ENCODE measurements at regions not wholly inside any gene's neighbourhood (a gene's known extent, or its start where the extent isn't known, plus 50 kb on each side); places are given as distances from the start of the nearest gene placed in this dataset.
A peak's percentile ranks its signal among the peaks of the same experiment; 100 is the strongest.

DNA sequence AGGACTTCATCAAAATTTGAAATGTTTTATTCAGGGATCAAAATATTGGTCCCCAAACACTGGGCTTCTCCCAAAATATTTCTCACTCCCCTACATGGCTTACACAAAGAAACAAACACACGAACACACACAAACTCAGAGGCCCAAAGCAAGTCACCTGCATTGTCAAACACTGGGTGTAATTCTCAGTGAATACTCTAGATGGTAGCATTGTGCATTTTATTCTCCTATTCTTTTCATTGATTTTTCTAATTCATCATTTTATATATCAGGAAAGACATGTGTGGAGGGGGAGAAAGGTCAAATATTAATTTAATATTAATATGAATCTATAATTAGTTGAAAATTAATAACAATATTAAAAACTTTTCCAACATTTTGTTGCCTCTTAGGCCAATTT, 72.3 kb upstream of the TNMD start:
- TF ChIP-seq, protein P1, sequence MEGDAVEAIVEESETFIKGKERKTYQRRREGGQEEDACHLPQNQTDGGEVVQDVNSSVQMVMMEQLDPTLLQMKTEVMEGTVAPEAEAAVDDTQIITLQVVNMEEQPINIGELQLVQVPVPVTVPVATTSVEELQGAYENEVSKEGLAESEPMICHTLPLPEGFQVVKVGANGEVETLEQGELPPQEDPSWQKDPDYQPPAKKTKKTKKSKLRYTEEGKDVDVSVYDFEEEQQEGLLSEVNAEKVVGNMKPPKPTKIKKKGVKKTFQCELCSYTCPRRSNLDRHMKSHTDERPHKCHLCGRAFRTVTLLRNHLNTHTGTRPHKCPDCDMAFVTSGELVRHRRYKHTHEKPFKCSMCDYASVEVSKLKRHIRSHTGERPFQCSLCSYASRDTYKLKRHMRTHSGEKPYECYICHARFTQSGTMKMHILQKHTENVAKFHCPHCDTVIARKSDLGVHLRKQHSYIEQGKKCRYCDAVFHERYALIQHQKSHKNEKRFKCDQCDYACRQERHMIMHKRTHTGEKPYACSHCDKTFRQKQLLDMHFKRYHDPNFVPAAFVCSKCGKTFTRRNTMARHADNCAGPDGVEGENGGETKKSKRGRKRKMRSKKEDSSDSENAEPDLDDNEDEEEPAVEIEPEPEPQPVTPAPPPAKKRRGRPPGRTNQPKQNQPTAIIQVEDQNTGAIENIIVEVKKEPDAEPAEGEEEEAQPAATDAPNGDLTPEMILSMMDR (IDR thresholded peaks at IDR 0.05; ENCODE audit: low read depth, low read length, missing control alignments): peak; percentile 44
- no peak for DNase-seq (ENCODE audit: low read depth)

DNA sequence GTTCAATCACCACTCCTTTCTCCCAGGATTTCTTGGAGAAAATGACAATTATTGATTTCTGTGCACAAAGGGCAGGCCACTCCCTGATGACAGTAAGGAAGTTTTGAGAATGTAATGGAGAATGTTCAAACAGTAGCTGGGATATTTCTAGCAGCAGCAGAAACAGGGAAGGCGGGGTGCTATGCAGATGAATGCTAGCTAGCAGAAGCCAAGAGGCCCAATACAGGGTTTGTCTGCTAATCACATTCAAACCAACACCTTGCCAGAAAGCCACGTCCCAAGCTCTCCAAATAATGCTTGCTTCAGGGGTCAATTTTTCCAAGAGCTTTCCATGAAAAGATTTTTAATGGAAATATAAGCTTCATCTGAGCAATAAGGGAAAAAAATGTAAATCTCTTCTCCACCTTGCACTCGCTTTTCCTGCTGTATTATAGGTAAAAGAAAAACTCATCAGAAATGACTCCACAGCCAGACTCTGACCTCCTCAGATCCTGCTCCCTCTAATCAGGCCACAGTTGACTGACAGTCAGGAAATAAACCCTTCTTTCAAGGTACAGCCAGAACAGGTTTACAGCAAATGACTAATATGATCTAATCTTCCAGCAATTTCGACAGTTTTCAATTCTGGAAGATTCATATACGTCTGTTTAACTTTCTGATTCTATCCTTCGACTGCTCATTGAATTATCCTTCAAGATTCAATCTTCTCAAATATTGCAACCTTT, 84.7 kb upstream of the PCDH19 start:
- H3K4me3 ChIP-seq (ENCODE audit: low read depth, low read length): no peak overlapping the region
- DNase-seq (ENCODE audit: low read depth): no peak
- TF ChIP-seq, protein P1 (IDR thresholded peaks at IDR 0.05; ENCODE audit: low read depth, low read length, missing control alignments): no peak

More for the DNA sequence above, 72.3 kb upstream of the TNMD start:
- no peak overlapping the region for H3K4me3 ChIP-seq (ENCODE audit: low read depth, low read length)

DNA sequence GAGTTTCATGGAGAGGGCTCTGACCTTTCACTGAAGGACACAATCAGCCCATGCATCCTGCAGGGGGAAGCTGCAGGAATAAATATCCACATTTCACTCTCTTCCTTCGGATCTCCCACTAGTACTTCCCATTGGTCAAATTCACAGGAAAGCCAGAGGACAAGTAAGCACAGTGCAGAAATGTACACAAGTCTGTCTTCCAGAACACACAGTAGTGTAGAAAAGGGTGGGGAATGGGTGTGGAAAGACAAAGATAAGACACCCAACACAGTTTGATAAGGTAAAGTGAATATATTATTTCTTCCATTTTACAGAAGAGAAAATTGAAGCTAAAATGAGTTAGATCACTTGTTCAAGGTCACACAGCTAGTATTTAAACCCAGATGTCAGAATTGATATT, 81.1 kb upstream of the PCDH19 start:
- no peak for DNase-seq (ENCODE audit: low read depth)
- H3K4me3 ChIP-seq (ENCODE audit: low read depth, low read length): no peak overlapping the region
- TF ChIP-seq, protein P1 (IDR thresholded peaks at IDR 0.05; ENCODE audit: low read depth, low read length, missing control alignments): no peak

DNA sequence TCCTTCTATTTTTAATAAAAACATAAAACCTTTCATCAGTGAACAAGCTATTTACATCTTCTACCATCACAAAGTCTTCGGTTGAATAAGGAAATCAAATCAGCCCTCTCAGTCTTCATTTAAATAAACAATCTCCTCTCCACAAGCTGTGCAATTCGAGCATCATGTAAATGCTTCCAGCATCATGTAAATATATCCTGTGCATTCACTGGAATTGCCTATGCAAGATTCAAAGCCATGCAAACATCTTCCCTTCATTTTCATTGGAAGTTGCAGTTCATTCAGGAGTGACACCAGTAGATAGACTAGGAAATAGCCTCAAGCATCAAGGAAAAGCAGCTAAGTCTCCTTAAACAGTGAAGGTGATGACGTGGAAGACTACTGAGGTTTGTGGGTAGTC, 77.7 kb upstream of the PCDH19 start:
- TF ChIP-seq, protein P1 (IDR thresholded peaks at IDR 0.05; ENCODE audit: low read depth, low read length, missing control alignments): no peak

DNA sequence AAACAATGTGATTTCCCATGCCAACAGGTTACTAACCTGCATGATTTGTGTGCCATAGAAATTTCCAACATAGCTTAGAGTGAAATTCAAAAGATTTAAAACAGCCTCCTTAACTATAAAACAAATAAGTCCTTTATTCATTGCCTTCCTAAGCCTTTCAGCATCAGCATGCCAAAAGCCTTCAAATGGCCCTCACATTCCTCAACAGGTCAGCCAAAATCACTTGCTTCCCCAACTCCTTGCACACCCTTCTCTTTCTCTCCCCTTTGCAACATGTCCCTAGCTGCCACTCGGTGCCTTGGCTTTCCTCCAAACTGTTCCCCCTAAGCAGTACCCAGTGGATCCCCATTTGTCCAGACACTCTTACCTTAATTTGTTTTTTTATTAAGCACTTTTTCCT, 74.9 kb upstream of the PCDH19 start:
- no peak overlapping the region for H3K4me3 ChIP-seq (ENCODE audit: low read depth, low read length)
- no peak for DNase-seq (ENCODE audit: low read depth)
- TF ChIP-seq, protein P1 (IDR thresholded peaks at IDR 0.05; ENCODE audit: low read depth, low read length, missing control alignments): no peak

More for the DNA sequence above, 77.7 kb upstream of the PCDH19 start:
- DNase-seq (ENCODE audit: low read depth): no peak
- no peak overlapping the region for H3K4me3 ChIP-seq (ENCODE audit: low read depth, low read length)

DNA sequence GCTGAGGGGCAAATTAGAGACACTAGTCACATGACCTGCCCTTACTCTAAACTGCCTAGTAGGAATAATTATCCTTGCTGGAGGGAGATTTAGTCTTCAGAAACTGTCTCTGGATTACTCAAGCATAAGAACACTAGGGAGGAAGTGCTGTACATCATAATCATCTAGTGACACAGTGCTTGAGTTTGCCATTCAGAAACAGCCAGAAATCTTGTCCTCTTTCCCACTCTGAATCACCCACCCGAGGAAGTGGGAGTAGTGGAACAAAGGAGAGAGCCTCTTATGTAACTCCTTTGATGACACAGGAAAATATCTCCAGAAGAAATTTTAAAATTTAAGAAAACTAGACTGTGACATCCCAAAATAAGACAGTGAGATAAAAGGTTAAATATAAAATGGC, 69.3 kb upstream of the PCDH19 start:
- H3K4me3 ChIP-seq (ENCODE audit: low read depth, low read length): no peak overlapping the region
- no peak for DNase-seq (ENCODE audit: low read depth)
- TF ChIP-seq, protein P1 (IDR thresholded peaks at IDR 0.05; ENCODE audit: low read depth, low read length, missing control alignments): no peak

DNA sequence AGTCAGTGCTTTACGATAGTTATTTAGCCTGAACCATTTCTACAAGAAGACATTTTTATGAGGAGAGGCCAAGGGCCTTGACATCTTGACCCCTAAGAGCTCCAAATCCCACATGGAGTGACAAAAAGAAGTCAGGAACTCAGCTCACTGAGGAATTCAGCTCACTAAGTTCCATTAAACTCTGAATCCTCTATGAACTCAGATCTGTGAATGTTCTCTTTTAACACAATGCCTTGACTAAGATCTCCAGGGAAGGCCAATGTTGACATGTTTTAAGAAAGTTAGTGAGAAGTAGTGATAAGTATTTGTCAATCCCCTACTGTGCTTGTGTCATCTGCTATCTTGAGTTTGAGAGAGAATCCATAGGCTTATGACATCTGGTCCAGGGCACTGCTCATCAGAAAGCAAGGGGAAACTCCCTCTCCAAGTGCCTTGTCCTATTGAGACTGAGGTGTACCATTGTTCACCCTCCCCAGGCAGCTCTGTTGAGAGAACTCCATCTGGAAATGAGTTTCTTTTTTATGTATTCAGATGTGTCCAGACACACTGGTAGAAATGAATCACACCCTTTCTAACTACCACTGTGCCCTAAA, 68.7 kb upstream of the PCDH19 start:
- no peak overlapping the region for H3K4me3 ChIP-seq (ENCODE audit: low read depth, low read length)
- no peak for DNase-seq (ENCODE audit: low read depth)
- TF ChIP-seq, protein P1 (IDR thresholded peaks at IDR 0.05; ENCODE audit: low read depth, low read length, missing control alignments): no peak

All from GM12864 (cell line).